ENCODE measurements at regions not wholly inside any gene's neighbourhood (a gene's known extent, or its start where the extent isn't known, plus 50 kb on each side); places are given as distances from the start of the nearest gene placed in this dataset.

GRCh38 chr1:234721476-234722269 lies 111.7 kb upstream of the IRF2BP2 start (continued):
- TF ChIP-seq ZNF609 (CRISPR knock-in tag; IDR thresholded peaks at IDR 0.05; ENCODE audit: borderline replicate concordance) (peak; percentile 76), U2AF1 (optimal IDR thresholded peaks at IDR 0.05; ENCODE audit: low read depth, low read length) (peak; percentile 84), SP2 (CRISPR knock-in tag; IDR thresholded peaks at IDR 0.05) (no peak), NFIC (IDR thresholded peaks at IDR 0.05; ENCODE audit: low read length) (no peak), PRDM4 (CRISPR knock-in tag; IDR thresholded peaks at IDR 0.05; ENCODE audit: borderline replicate concordance) (no peak), FOXP1 (IDR thresholded peaks at IDR 0.05) (no peak), FOXP1 (CRISPR knock-in tag; IDR thresholded peaks at IDR 0.05) (peak; percentile 73), ZNF563 (CRISPR knock-in tag; IDR thresholded peaks at IDR 0.05) (no peak), SIX4 (CRISPR knock-in tag; IDR thresholded peaks at IDR 0.05) (peak; percentile 79), E2F5 (CRISPR knock-in tag; conservative IDR thresholded peaks at IDR 0.05) (no peak), ZFP1 (CRISPR knock-in tag; IDR thresholded peaks at IDR 0.05) (no peak; the same call in 1 of the 2 replicates), ZNF3 (CRISPR knock-in tag; IDR thresholded peaks at IDR 0.05) (no peak), ZNF367 (CRISPR knock-in tag; IDR thresholded peaks at IDR 0.05; ENCODE audit: borderline replicate concordance) (no peak), ZNF337 (CRISPR knock-in tag; IDR thresholded peaks at IDR 0.05; ENCODE audit: borderline replicate concordance, low read depth) (no peak; the same call in 1 of the 2 replicates), CHD4 (IDR thresholded peaks at IDR 0.05; ENCODE audit: borderline replicate concordance, low read length) (no peak), CERS6 (CRISPR knock-in tag; IDR thresholded peaks at IDR 0.05) (no peak), RELA (CRISPR knock-in tag; IDR thresholded peaks at IDR 0.05) (no peak; the same call in 1 of the 2 replicates), ZNF460 (CRISPR knock-in tag; IDR thresholded peaks at IDR 0.05; ENCODE audit: borderline replicate concordance) (no peak), SMARCC2 (IDR thresholded peaks at IDR 0.05) (no peak), GPN1 (CRISPR knock-in tag; IDR thresholded peaks at IDR 0.05; ENCODE audit: borderline replicate concordance) (no peak), ZNF598 (CRISPR knock-in tag; IDR thresholded peaks at IDR 0.05; ENCODE audit: borderline replicate concordance) (0 out of 2 replicates have a peak, but pooled peaks have one; percentile 42), PRMT3 (CRISPR knock-in tag; IDR thresholded peaks at IDR 0.05; ENCODE audit: borderline replicate concordance, low read depth) (no peak), BRCA1 (CRISPR knock-in tag; IDR thresholded peaks at IDR 0.05) (0 out of 2 replicates have a peak, but pooled peaks have one; percentile 79)
